ENCODE measurements at regions not wholly inside any gene's neighbourhood (a gene's known extent, or its start where the extent isn't known, plus 50 kb on each side); places are given as distances from the start of the nearest gene placed in this dataset.

DNA sequence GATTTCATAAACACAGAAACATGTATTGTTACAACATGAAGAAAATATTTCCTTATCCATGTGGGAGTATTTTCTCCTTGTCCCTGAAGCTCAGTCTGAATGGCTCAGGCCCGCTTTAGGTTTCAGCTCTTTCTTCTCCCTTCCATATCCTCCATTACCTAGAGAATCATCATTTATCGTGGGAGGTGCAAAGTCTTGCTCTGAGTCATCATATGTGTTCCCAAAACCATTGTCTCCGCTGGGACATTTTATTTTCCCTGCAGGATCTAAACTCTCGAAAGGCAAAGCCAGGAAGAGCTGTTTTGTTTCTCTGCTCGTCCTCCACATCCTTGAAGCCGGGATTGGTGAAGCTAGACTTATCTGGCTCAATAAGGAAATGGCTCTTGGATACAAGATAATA lies 571.2 kb downstream of the EDEM1 start:
- BruUV-seq (replicated peaks), result no TSS peak

DNA sequence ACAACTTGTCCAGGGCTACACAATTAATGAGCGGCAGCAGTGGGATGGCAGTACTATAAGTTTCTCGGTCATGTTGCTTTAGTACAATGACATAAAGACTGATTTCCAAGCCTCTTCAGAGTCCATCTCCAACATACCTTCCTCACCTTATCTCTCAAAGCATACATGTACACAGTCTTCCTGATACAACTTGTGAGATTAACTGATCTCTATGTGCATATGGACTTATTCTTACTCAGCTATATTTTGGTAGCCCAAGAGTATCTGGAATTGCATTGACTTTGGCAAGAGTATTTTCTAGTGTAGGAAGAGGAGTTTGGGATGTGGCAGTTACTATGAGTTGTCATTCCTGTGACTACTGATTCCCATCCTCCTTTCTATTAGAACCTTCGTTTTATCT lies 575.0 kb downstream of the EDEM1 start:
- Histone ChIP-seq H3K4me1 (ENCODE audit: insufficient read depth, low read length) (no peaks in the 10 kb centered on the region), H3K4me3 (replicated peaks in 1 of 3; ENCODE audit: insufficient read depth in 1 of 3, low read depth in 2 of 3, low read length in 3 of 3) (no peak overlapping the region), H3K9me3 (ENCODE audit: low read length) (no peaks in the 10 kb centered on the region), H3K27me3 (ENCODE audit: control insufficient read depth in 1 of 2, insufficient read depth in 2 of 2, low read length in 2 of 2) (no peaks in the 10 kb centered on the region), H3K79me2 (ENCODE audit: insufficient read depth, low read length) (no peaks in the 10 kb centered on the region), H3K27ac (ENCODE audit: extremely low read length, insufficient read depth, low read length) (no peak overlapping the region), H4K20me1 (ENCODE audit: insufficient read depth, low read length) (no peaks in the 10 kb centered on the region), H2AFZ (ENCODE audit: low read length) (no peak overlapping the region), H3K9ac (ENCODE audit: insufficient read depth, low read depth, low read length) (no peak overlapping the region), H3K36me3 (replicated peaks in 1 of 2; ENCODE audit: control insufficient read depth in 1 of 2, insufficient read depth in 2 of 2, low read length in 2 of 2) (no peaks in the 10 kb centered on the region), H3K4me2 (ENCODE audit: low read depth, low read length) (no peak overlapping the region)
- ChIA-PET CTCF (ENCODE audit: low intra/inter-chr PET ratio, low total read pairs) (no interaction called here), POLR2A (no interaction called here)
- WGBS (ENCODE audit: low lambda C conversion rate), result 14% methylated on average over 3 of the region's 3 CpGs
- DNase-seq (ENCODE audit: low spot score) (no peak), ATAC-seq (no peak), FAIRE-seq (no peak)
- intact Hi-C loops (cut with micrococcal nuclease; ENCODE audit: unreplicated experiment) (no loop called here), in situ Hi-C loops (cut with HindIII; ENCODE audit: extremely low pct_ligation_motif_present, low pct_unique_long_range_greater_than_20kb) (no loop called here)
- no TSS peak for BruUV-seq (replicated peaks)
- no peak for TF ChIP-seq ZNF350 (CRISPR knock-in tag; IDR thresholded peaks at IDR 0.05; ENCODE audit: borderline replicate concordance, low read depth)
- TF ChIP-seq, protein P1, sequence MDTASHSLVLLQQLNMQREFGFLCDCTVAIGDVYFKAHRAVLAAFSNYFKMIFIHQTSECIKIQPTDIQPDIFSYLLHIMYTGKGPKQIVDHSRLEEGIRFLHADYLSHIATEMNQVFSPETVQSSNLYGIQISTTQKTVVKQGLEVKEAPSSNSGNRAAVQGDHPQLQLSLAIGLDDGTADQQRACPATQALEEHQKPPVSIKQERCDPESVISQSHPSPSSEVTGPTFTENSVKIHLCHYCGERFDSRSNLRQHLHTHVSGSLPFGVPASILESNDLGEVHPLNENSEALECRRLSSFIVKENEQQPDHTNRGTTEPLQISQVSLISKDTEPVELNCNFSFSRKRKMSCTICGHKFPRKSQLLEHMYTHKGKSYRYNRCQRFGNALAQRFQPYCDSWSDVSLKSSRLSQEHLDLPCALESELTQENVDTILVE (CRISPR knock-in tag; IDR thresholded peaks at IDR 0.05), result no peak
- TF ChIP-seq, protein P2, sequence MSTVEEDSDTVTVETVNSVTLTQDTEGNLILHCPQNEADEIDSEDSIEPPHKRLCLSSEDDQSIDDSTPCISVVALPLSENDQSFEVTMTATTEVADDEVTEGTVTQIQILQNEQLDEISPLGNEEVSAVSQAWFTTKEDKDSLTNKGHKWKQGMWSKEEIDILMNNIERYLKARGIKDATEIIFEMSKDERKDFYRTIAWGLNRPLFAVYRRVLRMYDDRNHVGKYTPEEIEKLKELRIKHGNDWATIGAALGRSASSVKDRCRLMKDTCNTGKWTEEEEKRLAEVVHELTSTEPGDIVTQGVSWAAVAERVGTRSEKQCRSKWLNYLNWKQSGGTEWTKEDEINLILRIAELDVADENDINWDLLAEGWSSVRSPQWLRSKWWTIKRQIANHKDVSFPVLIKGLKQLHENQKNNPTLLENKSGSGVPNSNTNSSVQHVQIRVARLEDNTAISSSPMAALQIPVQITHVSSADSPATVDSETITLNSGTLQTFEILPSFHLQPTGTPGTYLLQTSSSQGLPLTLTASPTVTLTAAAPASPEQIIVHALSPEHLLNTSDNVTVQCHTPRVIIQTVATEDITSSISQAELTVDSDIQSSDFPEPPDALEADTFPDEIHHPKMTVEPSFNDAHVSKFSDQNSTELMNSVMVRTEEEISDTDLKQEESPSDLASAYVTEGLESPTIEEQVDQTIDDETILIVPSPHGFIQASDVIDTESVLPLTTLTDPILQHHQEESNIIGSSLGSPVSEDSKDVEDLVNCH (CRISPR knock-in tag; IDR thresholded peaks at IDR 0.05), result no peak
- TF ChIP-seq, protein P3, sequence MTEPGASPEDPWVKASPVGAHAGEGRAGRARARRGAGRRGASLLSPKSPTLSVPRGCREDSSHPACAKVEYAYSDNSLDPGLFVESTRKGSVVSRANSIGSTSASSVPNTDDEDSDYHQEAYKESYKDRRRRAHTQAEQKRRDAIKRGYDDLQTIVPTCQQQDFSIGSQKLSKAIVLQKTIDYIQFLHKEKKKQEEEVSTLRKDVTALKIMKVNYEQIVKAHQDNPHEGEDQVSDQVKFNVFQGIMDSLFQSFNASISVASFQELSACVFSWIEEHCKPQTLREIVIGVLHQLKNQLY (CRISPR knock-in tag; IDR thresholded peaks at IDR 0.05), result no peak
- TF ChIP-seq, protein P4, sequence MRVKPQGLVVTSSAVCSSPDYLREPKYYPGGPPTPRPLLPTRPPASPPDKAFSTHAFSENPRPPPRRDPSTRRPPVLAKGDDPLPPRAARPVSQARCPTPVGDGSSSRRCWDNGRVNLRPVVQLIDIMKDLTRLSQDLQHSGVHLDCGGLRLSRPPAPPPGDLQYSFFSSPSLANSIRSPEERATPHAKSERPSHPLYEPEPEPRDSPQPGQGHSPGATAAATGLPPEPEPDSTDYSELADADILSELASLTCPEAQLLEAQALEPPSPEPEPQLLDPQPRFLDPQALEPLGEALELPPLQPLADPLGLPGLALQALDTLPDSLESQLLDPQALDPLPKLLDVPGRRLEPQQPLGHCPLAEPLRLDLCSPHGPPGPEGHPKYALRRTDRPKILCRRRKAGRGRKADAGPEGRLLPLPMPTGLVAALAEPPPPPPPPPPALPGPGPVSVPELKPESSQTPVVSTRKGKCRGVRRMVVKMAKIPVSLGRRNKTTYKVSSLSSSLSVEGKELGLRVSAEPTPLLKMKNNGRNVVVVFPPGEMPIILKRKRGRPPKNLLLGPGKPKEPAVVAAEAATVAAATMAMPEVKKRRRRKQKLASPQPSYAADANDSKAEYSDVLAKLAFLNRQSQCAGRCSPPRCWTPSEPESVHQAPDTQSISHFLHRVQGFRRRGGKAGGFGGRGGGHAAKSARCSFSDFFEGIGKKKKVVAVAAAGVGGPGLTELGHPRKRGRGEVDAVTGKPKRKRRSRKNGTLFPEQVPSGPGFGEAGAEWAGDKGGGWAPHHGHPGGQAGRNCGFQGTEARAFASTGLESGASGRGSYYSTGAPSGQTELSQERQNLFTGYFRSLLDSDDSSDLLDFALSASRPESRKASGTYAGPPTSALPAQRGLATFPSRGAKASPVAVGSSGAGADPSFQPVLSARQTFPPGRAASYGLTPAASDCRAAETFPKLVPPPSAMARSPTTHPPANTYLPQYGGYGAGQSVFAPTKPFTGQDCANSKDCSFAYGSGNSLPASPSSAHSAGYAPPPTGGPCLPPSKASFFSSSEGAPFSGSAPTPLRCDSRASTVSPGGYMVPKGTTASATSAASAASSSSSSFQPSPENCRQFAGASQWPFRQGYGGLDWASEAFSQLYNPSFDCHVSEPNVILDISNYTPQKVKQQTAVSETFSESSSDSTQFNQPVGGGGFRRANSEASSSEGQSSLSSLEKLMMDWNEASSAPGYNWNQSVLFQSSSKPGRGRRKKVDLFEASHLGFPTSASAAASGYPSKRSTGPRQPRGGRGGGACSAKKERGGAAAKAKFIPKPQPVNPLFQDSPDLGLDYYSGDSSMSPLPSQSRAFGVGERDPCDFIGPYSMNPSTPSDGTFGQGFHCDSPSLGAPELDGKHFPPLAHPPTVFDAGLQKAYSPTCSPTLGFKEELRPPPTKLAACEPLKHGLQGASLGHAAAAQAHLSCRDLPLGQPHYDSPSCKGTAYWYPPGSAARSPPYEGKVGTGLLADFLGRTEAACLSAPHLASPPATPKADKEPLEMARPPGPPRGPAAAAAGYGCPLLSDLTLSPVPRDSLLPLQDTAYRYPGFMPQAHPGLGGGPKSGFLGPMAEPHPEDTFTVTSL (CRISPR knock-in tag; IDR thresholded peaks at IDR 0.05; ENCODE audit: borderline replicate concordance), result no peak
- no peak for TF ChIP-seq GTF3A (CRISPR knock-in tag; conservative IDR thresholded peaks at IDR 0.05)
- no peak for TF ChIP-seq KLF9 (CRISPR knock-in tag; IDR thresholded peaks at IDR 0.05; ENCODE audit: low read depth)
- no peak for TF ChIP-seq SRY (CRISPR knock-in tag; IDR thresholded peaks at IDR 0.05)

More for the DNA sequence above, 571.2 kb downstream of the EDEM1 start:
- no peak overlapping the region for H3K27ac ChIP-seq (ENCODE audit: extremely low read length, insufficient read depth, low read length)
- no peak for ATAC-seq
- no peak overlapping the region for H2AFZ ChIP-seq (ENCODE audit: low read length)
- DNase-seq (ENCODE audit: low spot score), result no peak
- no peaks in the 10 kb centered on the region for H3K27me3 ChIP-seq (ENCODE audit: control insufficient read depth in 1 of 2, insufficient read depth in 2 of 2, low read length in 2 of 2)
- H3K79me2 ChIP-seq (ENCODE audit: insufficient read depth, low read length), result no peaks in the 10 kb centered on the region
- no peaks in the 10 kb centered on the region for H3K36me3 ChIP-seq (replicated peaks in 1 of 2; ENCODE audit: control insufficient read depth in 1 of 2, insufficient read depth in 2 of 2, low read length in 2 of 2)
- POLR2A ChIA-PET, result no interaction called here
- in situ Hi-C loops (cut with HindIII; ENCODE audit: extremely low pct_ligation_motif_present, low pct_unique_long_range_greater_than_20kb) (no loop called here), intact Hi-C loops (cut with micrococcal nuclease; ENCODE audit: unreplicated experiment) (no loop called here)
- FAIRE-seq, result no peak
- H3K9me3 ChIP-seq (ENCODE audit: low read length), result no peaks in the 10 kb centered on the region
- H3K9ac ChIP-seq (ENCODE audit: insufficient read depth, low read depth, low read length), result no peak overlapping the region
- CTCF ChIA-PET (ENCODE audit: low intra/inter-chr PET ratio, low total read pairs), result no interaction called here
- TF ChIP-seq SIN3A (IDR thresholded peaks at IDR 0.05; ENCODE audit: borderline replicate concordance, low read depth, low read length) (no peak), AGO1 (IDR thresholded peaks at IDR 0.05; ENCODE audit: low read depth, low read length, poor library complexity, severe bottlenecking) (no peak), ZNF235 (CRISPR knock-in tag; IDR thresholded peaks at IDR 0.05; ENCODE audit: borderline replicate concordance) (no peak), TEAD2 (CRISPR knock-in tag; IDR thresholded peaks at IDR 0.05) (no peak)
- H3K4me3 ChIP-seq (replicated peaks in 1 of 3; ENCODE audit: insufficient read depth in 1 of 3, low read depth in 2 of 3, low read length in 3 of 3), result no peak overlapping the region
- no peak overlapping the region for H3K4me2 ChIP-seq (ENCODE audit: low read depth, low read length)
- 5% methylated on average over 6 of the region's 6 CpGs for WGBS (ENCODE audit: low lambda C conversion rate)
- H4K20me1 ChIP-seq (ENCODE audit: insufficient read depth, low read length), result no peaks in the 10 kb centered on the region
- no peaks in the 10 kb centered on the region for H3K4me1 ChIP-seq (ENCODE audit: insufficient read depth, low read length)
